ENCODE measurements at regions not wholly inside any gene's neighbourhood (a gene's known extent, or its start where the extent isn't known, plus 50 kb on each side); places are given as distances from the start of the nearest gene placed in this dataset.

GRCh38 chr2:15773204-15773603 lies 167.1 kb upstream of the MYCN start:
- no peak for TF ChIP-seq POLR2AphosphoS5 (IDR thresholded peaks at IDR 0.05; ENCODE audit: low read depth, low read length)
- no peak for TF ChIP-seq POLR2A (IDR thresholded peaks at IDR 0.05; ENCODE audit: low read depth, low read length)
- TF ChIP-seq TAF1 (IDR thresholded peaks at IDR 0.05; ENCODE audit: borderline replicate concordance, low read depth, low read length): no peak

All from GM12892 (cell line).